GM19395 (cell line): ENCODE measurements at regions not wholly inside any gene's neighbourhood (a gene's known extent, or its start where the extent isn't known, plus 50 kb on each side); places are given as distances from the start of the nearest gene placed in this dataset.
"Not testable (repeated sequence)": the region's sequence is repeated elsewhere in the genome, so short reads cannot be mapped to it uniquely, and the experiment has no call there.

Experiments
- ATAC-seq: cut with Tn5 transposase; IDR thresholded peaks from one replicate; pipeline ENCODE4 v1.9.1; 2021; ENCODE audit warnings: mild to moderate bottlenecking, moderate library complexity; ENCODE audit not compliant: unreplicated experiment

DNA sequence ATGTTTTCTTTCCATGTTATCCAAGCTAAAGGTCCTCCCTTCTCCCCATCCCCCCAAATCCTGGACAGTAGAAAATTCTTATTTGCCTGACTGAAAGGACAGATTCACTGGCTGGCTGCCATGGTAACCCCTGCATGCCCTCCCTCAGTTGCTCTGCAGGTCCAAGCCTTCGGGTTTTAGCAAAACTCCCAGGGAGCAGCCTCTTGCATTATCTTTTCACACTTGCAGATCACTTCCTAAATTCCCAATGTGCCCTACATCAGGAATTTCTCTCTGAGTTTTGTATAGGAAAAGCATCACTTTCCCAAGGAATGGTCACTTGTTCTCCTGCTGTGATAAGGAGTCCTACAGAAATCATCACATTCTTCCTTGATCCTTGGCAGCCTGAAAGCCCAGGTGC, 75.0 kb upstream of the TENM4 start:
- ATAC-seq = no peak

DNA sequence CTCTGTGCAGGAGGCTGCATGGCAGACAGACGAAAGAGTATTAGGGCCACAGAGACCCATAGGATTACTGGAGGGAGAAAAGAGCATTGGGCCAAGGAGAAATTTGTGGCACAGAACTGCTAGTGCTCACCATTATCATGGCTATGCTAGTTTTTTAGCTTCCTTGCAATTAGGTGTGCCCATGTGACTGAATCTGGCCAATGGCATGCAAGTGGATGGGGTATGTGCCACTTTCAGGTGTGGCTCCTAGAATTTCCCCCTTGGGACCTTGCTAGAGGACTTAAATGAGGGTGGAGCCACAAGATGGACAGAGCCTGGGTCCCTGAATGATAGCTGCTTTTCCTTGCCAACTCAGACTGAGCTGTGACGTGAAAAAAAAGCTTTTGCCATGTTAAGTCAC, 73.9 kb upstream of the TENM4 start:
- ATAC-seq = no peak

DNA sequence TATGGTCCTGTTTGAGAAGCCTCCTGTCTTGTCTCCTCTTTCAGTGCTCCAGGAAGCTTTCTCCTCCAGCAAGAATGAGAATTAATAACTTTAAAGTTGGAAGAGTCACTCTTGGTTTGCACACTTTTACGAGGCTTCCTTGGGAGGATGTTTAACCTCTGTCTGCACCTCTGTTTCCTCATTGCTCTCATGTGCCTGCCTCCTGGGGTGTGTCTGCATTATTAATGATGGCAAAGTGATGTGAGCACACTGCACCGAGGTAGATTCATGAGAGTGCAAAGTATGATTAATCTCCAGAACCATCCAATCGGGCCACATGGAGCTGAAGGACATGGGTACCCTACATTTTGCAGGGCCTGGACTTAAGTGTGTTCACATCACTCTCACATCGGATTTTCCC, 73.5 kb upstream of the TENM4 start:
- ATAC-seq = no peak

DNA sequence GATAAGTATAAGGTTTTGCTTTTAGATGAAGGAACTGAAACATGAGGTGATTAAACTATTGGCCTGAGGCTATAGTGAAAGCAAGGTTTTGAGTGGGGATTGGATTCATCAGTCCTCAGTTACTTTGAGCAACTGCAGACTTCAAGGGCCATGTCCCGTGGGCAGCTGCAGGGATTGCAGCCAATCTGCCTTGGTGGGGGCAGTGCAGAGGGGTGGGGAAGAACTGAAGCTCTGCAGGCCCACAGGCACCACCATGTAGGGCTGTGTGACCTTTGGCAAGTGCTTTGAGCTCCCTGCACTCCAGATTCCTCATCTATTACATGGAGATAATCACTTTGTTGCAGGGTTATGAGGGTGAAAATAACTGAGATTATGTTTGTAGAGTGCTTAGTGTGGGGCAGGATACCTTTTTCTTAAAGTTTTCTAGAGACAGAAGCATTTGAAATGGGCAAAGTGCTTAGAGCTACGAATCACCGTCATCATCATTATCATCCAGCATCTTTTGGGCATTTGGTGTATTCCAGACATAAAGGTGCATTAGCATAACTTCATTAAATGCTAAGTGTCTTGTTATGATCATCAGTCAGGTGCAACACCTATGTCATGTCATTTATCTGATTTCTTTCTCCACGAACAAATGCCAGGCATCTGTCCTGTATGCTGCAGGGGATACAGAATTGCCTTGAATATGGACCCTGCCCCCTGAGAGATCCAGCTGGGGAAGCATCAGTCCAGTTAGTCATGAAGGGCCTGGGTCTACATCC, 72.1 kb upstream of the TENM4 start:
- no peak for ATAC-seq

DNA sequence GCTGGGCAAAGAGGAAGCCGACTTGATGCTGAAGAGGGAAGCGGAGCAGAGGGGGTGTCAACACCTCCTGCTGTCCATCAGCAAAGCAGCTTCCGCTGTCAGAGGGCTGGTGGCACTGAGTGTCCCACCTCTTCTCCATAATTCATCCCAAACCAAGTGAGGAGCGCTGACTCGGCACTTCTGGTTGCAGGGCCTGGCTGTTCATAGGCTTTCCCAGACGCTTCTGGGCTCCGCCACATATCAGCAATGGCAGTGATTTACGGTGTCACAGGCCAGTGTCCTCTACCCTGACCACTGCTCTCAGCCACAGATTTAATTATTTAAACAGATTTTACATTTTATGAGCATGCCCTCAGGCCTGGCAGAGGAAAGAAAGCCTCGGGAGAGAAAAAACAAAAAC, 70.1 kb upstream of the TENM4 start:
- ATAC-seq = no peak

DNA sequence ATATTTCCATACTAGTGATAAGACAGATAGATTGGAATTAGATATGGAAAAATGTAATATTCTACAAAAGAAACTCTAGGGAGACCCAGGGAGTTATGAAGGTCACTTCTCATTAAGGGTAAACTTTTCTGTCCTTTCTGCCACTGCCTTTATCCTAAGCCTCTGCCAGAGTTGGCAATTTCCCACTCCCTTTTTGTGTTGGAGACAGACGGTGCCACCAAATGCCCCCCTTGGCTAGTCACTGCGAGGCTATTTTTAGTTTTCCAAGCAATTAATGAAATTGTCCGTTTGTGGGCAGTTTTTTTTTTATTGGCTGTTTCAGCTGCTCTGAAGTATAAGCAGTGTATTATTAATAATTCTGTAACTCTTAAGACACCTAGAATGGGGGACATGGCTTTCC, 67.6 kb upstream of the TENM4 start:
- ATAC-seq = no peak

DNA sequence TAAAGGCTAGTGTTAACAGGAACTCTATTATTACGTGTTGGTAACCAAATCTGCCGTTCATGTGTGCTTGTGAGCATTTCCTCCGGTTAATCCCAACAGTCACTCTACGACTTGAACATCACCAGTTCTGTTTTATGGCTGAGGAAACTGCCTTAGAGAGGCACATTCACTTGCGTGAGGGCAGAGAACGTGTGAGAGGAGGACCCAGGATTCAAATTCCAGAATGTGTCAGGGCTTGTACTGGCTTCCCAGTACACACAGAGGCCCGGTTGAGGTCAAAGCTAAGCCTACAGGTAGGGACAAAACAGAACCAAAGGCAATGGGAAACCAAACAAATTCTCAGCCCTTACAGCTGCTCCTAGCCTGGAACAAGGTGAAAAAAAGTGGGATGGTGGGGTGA, 66.9 kb upstream of the TENM4 start:
- no peak for ATAC-seq

DNA sequence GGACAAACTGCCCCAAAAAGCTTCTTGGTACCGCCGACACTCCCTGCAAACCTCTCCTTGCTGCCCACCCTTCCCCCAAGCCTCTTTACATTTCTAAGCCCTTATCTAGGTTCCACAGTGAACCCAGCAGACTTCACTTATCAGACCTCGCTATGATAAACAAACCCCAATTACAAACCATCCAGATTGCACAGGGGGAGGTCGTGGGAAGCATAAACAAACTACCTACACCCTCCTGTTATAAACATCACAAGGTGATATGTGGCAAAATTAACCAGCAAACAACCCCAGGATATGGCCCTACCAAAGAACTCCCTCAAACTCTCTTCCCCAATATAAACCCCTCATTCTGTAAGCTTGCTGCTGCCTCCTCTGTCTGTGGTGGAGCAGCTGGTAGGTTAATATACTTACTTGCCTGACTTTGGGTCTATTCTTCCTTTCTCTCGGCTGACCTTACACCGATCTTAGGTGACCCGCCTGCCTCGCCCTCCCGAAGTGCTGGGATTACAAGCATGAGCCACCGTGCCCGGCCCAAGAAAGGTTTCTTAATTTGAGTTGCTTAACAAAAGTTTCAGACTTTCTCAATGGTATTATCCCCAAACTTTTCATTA, 66.0 kb upstream of the TENM4 start:
- no peak for ATAC-seq

DNA sequence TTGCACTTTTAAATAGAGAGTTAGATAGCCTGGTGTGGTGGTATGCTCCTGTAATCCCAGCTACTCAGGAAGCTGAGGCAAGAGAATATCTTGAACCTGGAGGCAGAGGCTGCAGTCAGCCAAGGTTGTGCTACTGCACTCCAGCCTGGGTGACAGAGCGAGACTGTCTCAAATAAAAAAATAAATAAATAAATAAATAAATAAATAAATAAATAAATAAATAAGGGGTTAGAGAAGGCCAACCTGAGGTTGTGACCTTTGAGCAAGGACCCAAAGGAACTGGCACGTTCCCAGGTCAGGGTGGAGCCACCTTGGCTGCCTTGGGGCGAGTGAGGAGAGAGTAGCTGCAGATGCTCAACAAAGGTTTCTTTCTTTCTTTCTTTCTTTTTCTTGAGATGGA, 65.3 kb upstream of the TENM4 start:
- no peak for ATAC-seq

DNA sequence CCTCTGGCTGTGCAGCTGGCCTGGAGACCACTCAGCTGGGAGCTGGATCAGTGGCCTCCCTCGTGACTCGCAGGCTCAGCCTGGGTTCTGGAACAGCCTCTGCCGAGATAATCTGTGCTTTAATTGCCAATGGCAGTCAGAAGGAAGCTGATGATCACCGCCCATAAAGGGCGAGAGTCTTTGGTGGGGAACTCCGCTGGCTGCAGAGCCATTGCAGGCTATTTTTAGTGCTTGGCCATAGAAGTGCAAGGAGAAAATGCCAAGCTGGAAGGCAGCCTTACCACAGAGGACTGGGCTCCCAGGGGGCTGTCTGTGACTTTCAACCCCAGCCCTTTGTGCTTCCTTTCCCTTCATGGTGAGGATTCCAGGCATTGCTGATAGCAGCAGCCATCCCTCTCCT, 62.2 kb upstream of the TENM4 start:
- no peak for ATAC-seq

DNA sequence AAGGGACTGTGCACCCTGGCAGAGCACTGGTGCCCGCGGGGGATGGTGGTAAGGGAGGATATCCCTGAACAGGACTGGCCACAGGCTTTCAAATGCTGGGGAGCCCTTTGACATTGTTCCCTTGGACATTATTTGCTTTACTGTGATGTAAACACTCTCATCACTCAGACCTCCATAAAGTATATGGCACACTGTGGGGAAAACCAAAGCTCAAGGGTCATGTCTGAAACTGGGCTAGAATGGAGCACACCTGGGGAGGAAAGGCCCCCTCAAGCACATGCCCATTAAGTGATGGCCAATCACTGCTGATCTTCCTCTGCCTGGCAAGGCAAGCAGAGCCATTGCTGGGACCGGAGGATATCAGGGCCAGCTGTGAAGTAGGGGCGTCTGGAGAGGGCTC, 60.9 kb upstream of the TENM4 start:
- no peak for ATAC-seq

DNA sequence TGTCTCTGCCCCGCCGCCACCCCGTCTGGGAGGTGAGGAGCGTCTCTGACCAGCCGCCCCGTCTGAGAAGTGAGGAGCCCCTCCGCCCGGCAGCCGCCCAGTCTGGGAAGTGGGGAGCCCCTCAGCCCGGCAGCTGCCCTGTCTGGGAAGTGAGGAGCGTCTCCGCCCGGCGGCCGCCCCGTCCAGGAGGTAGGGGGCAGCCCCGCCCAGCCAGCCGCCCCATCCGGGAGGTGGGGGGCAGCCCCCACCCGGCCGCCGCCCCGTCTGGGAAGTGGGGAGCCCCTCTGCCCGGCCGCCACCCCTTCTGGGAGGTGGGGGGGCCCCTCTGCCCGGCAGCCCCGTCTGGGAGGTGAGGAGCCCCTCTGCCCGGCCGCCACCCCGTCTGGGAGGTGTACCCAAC, 59.1 kb upstream of the TENM4 start:
- ATAC-seq = not testable (repeated sequence)

DNA sequence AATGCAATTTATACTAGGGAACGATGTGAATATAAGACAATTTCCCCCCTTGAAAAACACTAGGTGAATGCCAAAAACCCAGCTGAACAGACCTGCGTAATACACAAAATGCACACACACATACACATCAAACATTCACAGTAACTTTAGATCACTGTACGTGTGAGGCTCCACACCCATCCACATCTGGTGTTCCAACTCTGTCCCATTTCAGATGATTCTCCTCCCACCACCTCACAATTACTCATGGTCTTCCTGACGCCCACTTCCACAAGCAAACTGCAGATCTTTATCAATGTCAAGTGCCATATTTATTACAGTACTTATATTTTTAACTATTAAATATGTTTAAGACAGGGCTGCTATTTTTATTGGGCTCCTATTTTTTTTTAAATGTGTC, 57.8 kb upstream of the TENM4 start:
- no peak for ATAC-seq

DNA sequence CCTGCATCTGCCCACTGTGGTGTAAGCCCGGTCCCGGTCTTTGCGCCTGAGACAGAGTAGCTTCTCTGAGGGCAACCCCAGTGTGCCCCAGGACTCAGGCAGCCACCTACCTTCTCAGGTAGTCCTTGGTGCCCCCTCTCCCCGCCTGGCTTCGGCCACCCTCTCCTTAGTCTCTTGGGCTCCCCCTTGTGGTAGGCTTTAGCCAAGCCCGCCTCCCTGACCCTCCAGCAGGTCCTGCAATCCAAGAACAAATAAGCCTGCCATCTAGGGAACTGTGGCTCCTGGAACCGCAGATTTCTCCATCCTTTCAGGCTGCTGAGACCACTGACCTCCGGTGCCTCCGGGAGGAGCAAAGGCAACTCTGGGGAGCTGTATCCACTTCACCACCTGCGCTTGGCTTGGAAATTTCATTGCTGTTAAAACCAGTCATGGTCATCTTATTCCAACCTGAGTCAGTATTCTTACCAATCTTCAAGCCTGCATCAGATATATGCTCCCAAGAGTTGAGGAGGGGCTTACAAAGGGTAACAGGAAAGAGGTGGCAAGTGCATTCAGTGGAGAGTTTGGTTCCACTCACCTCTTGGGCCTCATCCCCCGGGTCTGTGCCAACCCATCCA, 52.8 kb upstream of the TENM4 start:
- no peak for ATAC-seq

DNA sequence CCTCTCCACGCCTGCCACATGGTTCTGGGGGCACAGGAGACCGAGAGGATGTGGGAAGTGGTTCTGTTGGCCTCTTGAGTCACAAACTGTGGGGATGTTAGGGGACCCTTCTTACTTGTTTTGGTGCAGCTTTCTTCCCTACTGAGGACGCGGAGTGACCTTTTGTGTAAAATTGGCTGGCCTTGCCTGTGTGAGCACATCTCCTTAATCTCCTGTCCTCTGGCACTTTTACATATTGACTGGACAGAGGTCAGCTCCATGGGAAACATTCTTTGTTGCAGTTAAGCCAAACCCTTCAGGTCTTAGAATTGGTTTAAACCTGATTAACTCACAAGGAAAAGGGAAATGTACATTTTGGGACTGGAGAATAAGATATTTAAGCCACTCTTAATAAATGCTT, 51.2 kb upstream of the TENM4 start:
- no peak for ATAC-seq
